Peyer's patch (tissue), 4 donors: ENCODE measurements at regions not wholly inside any gene's neighbourhood (a gene's known extent, or its start where the extent isn't known, plus 50 kb on each side); places are given as distances from the start of the nearest gene placed in this dataset.
A peak's percentile ranks its signal among the peaks of the same experiment; 100 is the strongest.

Experiments
- DNase-seq, 3 donors: peaks; one replicate each; pipeline ENCODE4 v3.0.0-alpha.2; 2017 to 2019
- H3K27ac ChIP-seq, 4 donors: fragments of 200-600 bp; sonication (generic); one replicate each; pipeline ENCODE4 v1.5.1; 2016 to 2019
- H3K27me3 ChIP-seq, 2 donors: fragments of 200-600 bp; sonication (generic); one replicate each; pipeline ENCODE4 v1.5.1; 2019
- H3K36me3 ChIP-seq, 3 donors: fragments of 200-600 bp; sonication (generic); one replicate each; pipeline ENCODE4 v1.5.1; 2016 to 2019
- H3K4me1 ChIP-seq, 4 donors: fragments of 200-600 bp; sonication (generic); one replicate each; pipeline ENCODE4 v1.5.1; 2016 to 2019
- H3K4me3 ChIP-seq, 4 donors: fragments of 200-600 bp; sonication (generic); 1 replicate in 3 of 4; 2 replicates in 1 of 4; pipeline ENCODE4 v1.5.1; 2016 to 2019; ENCODE audit warnings: mild to moderate bottlenecking in 1 of 4
- H3K9me3 ChIP-seq, 4 donors: fragments of 200-600 bp; sonication (generic); one replicate each; pipeline ENCODE4 v1.5.1; 2016 to 2019; ENCODE audit warnings: mild to moderate bottlenecking in 1 of 4
- POLR2A ChIP-seq, 2 donors: fragments of 450-650 bp; IDR thresholded peaks; one replicate each; pipeline ENCODE4 v1.5.1; 2017; ENCODE audit warnings: antibody characterized with exemption in 2 of 2, mild to moderate bottlenecking in 2 of 2, moderate library complexity in 2 of 2
- TF ChIP-seq, protein P1 (sequence below), 6 experiments: fragments of 450-650 bp in 4 of 6; fragments of 200-600 bp in 2 of 6; sonication (generic) in 1 of 6; IDR thresholded peaks; one replicate each; pipeline ENCODE4 v1.5.1; 2017 to 2019; ENCODE audit warnings: antibody characterized with exemption in 6 of 6, mild to moderate bottlenecking in 3 of 6, moderate library complexity in 1 of 6

DNA sequence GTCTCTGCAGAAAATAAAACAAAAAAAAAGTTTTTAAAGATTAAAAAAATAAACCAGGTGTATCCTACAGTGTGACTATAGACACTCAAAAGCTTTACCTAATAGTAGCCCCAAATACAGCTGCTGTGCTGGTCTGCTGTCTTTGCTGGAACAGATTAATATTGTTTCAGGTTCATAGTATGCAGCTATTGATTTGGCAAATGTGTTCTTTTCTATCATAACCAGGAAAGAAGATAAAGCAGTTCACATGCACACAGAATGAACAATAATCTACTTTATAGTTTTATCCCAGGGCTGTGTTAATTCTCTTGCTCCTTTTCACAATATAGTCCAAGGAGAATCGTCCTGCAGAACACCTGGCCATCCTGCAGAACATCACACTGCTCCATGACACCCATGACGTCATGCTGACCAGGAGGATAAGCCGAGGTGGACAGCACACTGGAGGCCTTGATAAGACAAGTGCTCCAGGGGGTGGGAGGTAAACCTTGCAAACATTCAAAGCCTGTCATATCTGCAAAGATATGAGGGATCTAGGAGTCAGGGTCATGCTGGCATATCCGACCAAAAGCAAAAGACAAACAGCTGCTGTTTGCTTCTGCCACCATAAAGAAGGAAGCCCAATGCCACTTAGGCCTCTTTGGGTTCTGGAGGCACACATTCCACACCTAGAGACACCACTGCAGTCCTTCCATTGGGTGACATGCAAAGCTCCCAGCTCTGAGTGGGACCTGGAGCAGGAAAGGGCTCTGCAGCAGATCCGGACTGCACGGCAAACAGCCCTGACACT lies 86.1 kb upstream of the SLC2A1 start:
- H3K36me3 ChIP-seq = no peaks in the 10 kb centered on the region
- no peak overlapping the region for H3K27ac ChIP-seq
- H3K9me3 ChIP-seq = no peaks in the 10 kb centered on the region
- H3K27me3 ChIP-seq = no peaks in the 10 kb centered on the region
- no peak for DNase-seq
- no peaks in the 10 kb centered on the region for H3K4me1 ChIP-seq
- H3K4me3 ChIP-seq = no peak overlapping the region
- TF ChIP-seq, protein P1, sequence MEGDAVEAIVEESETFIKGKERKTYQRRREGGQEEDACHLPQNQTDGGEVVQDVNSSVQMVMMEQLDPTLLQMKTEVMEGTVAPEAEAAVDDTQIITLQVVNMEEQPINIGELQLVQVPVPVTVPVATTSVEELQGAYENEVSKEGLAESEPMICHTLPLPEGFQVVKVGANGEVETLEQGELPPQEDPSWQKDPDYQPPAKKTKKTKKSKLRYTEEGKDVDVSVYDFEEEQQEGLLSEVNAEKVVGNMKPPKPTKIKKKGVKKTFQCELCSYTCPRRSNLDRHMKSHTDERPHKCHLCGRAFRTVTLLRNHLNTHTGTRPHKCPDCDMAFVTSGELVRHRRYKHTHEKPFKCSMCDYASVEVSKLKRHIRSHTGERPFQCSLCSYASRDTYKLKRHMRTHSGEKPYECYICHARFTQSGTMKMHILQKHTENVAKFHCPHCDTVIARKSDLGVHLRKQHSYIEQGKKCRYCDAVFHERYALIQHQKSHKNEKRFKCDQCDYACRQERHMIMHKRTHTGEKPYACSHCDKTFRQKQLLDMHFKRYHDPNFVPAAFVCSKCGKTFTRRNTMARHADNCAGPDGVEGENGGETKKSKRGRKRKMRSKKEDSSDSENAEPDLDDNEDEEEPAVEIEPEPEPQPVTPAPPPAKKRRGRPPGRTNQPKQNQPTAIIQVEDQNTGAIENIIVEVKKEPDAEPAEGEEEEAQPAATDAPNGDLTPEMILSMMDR (IDR thresholded peaks at IDR 0.05) = no peak
- TF ChIP-seq POLR2A (IDR thresholded peaks at IDR 0.05) = no peak

DNA sequence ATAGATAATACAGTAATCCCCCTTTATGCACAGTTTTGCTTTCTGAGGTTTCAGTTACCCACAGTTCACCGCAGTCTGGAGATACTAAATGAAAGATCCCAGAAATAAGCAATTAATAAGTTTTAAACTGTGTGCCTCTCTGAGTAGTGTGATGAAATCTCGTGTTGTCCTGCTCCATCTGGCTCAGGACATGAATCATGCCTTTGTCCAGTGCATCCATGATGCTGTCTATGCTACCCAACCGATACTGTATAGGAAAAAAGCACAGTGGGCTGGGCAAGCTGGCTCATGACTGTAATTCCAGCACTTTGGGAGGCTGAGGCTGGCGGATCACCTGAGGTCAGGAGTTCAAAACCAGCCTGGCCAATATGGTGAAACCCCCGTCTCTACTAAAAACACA lies 85.0 kb upstream of the SLC2A1 start:
- no peaks in the 10 kb centered on the region for H3K27me3 ChIP-seq
- no peak overlapping the region for H3K27ac ChIP-seq
- no peak for TF ChIP-seq POLR2A (IDR thresholded peaks at IDR 0.05)
- TF ChIP-seq, protein P1 (IDR thresholded peaks at IDR 0.05) = no peak
- H3K4me3 ChIP-seq = no peak overlapping the region
- H3K4me1 ChIP-seq = no peaks in the 10 kb centered on the region
- H3K36me3 ChIP-seq = no peaks in the 10 kb centered on the region
- H3K9me3 ChIP-seq = no peaks in the 10 kb centered on the region
- no peak for DNase-seq

- Histone ChIP-seq H3K9me3 (no peaks in the 10 kb centered on the region), H3K27me3 (no peaks in the 10 kb centered on the region), H3K36me3 (no peaks in the 10 kb centered on the region), H3K4me1 (no peaks in the 10 kb centered on the region), H3K4me3 (no peak overlapping the region), H3K27ac (no peak overlapping the region)
- DNase-seq = no peak
- TF ChIP-seq POLR2A (IDR thresholded peaks at IDR 0.05) = no peak
- TF ChIP-seq, protein P1 (IDR thresholded peaks at IDR 0.05) = no peak
These were observed 84.2 kb upstream of the SLC2A1 start for GRCh38 chr1:43042773-43043457.

- Histone ChIP-seq H3K4me1 (no peaks in the 10 kb centered on the region), H3K27ac (no peak overlapping the region), H3K9me3 (no peaks in the 10 kb centered on the region), H3K36me3 (no peaks in the 10 kb centered on the region), H3K27me3 (no peaks in the 10 kb centered on the region), H3K4me3 (no peak overlapping the region)
- TF ChIP-seq, protein P1 (IDR thresholded peaks at IDR 0.05) = no peak
- TF ChIP-seq POLR2A (IDR thresholded peaks at IDR 0.05) = no peak
- DNase-seq = no peak
These were observed 83.5 kb upstream of the SLC2A1 start for GRCh38 chr1:43042127-43042526.

GRCh38 chr1:43041591-43041990 lies 82.9 kb upstream of the SLC2A1 start:
- H3K27me3 ChIP-seq = no peaks in the 10 kb centered on the region
- TF ChIP-seq, protein P1 (IDR thresholded peaks at IDR 0.05) = peak in 1 of 6 experiments; percentile 6
- no peak for TF ChIP-seq POLR2A (IDR thresholded peaks at IDR 0.05)

More at GRCh38 chr1:43041591-43041990, 82.9 kb upstream of the SLC2A1 start:
- Histone ChIP-seq H3K4me1 (no peaks in the 10 kb centered on the region), H3K9me3 (no peaks in the 10 kb centered on the region), H3K4me3 (no peak overlapping the region), H3K27ac (no peak overlapping the region), H3K36me3 (no peaks in the 10 kb centered on the region)
- no peak for DNase-seq
